Keratinocyte (primary cell): ENCODE measurements at regions not wholly inside any gene's neighbourhood (a gene's known extent, or its start where the extent isn't known, plus 50 kb on each side); places are given as distances from the start of the nearest gene placed in this dataset.

ENCODE experiments used
- CTCF ChIP-seq, 3 experiments: IDR thresholded peaks in 1 of 3; conservative IDR thresholded peaks in 1 of 3; optimal IDR thresholded peaks in 1 of 3; 2 replicates in 2 of 3; 3 replicates in 1 of 3; pipeline versions ENCODE3 to v1.5.1; 2011; ENCODE audit warnings: low read length in 3 of 3, mild to moderate bottlenecking in 3 of 3, moderate library complexity in 2 of 3, control low read depth in 1 of 3, inconsistent platforms in 1 of 3; ENCODE audit not compliant: insufficient read depth in 2 of 3; ENCODE audit errors: extremely low read depth in 1 of 3
- EZH2 ChIP-seq: IDR thresholded peaks from one replicate; pipeline ENCODE4 v1.6.1; 2012; ENCODE audit warnings: inconsistent platforms, mild to moderate bottlenecking, low read length, moderate library complexity

DNA sequence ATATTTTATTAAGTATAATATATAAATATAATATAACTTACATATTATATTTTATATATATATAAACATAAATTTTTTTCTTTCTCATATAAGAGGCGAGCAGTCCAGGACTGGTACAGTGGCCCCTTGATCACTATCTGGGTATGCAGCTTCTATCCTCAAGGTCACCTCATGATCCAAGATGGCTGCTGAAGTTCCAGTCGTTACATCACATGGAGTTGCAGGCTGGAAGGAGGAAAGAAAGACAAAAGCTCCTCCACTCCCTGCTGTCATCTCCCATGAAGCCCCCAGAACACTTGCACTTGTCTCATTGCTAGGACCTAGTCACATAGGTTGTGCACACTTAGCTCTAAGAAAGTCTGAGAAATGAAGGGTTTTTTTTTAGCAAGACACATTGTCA lies 145.1 kb upstream of the SLC1A4 start:
- no peak for TF ChIP-seq CTCF (optimal IDR thresholded peaks at IDR 0.05 in 1 of 3, IDR thresholded peaks at IDR 0.05 in 1 of 3, conservative IDR thresholded peaks at IDR 0.05 in 1 of 3; ENCODE audit: extremely low read depth in 1 of 3, insufficient read depth in 2 of 3, low read length in 3 of 3)
- TF ChIP-seq EZH2 = no peak
